Adrenal gland (tissue), 5 donors: ENCODE measurements at regions not wholly inside any gene's neighbourhood (a gene's known extent, or its start where the extent isn't known, plus 50 kb on each side); places are given as distances from the start of the nearest gene placed in this dataset.

ENCODE experiments used
- POLR2A ChIP-seq, 2 donors: fragments of 450-650 bp; IDR thresholded peaks; one replicate each; pipeline ENCODE4 v1.6.1; 2017; ENCODE audit warnings: antibody characterized with exemption in 2 of 2, mild to moderate bottlenecking in 2 of 2, moderate library complexity in 1 of 2
- TF ChIP-seq, protein P1 (sequence below), 6 experiments: fragments of 450-650 bp in 4 of 6; fragments of 200-600 bp in 2 of 6; sonication (generic) in 1 of 6; IDR thresholded peaks; 1 replicate in 5 of 6; 2 replicates in 1 of 6; pipeline versions ENCODE4 v1.5.1 to v1.8.0; 2016 to 2021; ENCODE audit warnings: antibody characterized with exemption in 6 of 6, mild to moderate bottlenecking in 2 of 6, moderate library complexity in 1 of 6
- donor health status: DM: no; HTN: no; CAD: no.

DNA sequence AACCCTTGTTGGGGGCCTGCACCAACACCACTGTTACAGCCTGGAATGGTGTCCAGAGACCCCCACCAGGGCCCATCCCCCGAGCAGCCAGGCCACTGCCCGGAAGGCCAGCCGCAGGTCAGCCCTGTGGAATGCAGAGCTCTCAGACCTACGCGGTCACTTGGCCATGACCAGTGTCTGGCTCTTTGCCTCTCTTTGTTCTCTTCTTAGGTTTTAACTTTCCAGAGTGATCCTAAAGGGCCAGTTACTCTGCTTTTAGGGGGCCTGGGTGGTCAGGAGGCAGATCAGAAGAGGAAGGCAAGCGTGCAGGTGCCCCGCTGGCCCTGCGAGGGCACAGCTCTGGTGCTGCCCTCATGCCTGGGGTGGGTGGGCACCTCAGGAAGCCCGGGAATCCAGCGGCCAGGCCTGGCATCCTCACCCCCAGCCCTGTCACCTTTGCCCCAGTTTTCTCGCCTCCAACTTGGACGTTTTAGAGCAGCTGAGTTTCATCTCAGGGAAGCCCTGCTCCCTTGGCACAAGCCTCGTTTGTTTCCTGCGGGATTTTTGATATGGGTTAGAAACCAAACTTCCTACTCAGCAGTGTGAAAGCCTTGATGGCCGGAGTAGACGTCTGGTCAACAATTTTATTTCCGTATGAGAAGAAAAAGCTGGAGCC, 62.5 kb upstream of the CHST15 start:
- TF ChIP-seq, protein P1, sequence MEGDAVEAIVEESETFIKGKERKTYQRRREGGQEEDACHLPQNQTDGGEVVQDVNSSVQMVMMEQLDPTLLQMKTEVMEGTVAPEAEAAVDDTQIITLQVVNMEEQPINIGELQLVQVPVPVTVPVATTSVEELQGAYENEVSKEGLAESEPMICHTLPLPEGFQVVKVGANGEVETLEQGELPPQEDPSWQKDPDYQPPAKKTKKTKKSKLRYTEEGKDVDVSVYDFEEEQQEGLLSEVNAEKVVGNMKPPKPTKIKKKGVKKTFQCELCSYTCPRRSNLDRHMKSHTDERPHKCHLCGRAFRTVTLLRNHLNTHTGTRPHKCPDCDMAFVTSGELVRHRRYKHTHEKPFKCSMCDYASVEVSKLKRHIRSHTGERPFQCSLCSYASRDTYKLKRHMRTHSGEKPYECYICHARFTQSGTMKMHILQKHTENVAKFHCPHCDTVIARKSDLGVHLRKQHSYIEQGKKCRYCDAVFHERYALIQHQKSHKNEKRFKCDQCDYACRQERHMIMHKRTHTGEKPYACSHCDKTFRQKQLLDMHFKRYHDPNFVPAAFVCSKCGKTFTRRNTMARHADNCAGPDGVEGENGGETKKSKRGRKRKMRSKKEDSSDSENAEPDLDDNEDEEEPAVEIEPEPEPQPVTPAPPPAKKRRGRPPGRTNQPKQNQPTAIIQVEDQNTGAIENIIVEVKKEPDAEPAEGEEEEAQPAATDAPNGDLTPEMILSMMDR (IDR thresholded peaks at IDR 0.05), result no peak
- TF ChIP-seq POLR2A (IDR thresholded peaks at IDR 0.05), result no peak
